HG02571 (cell line): ENCODE measurements at regions not wholly inside any gene's neighbourhood (a gene's known extent, or its start where the extent isn't known, plus 50 kb on each side); places are given as distances from the start of the nearest gene placed in this dataset.
"Not testable (repeated sequence)": the region's sequence is repeated elsewhere in the genome, so short reads cannot be mapped to it uniquely, and the experiment has no call there.

Experiments
- ATAC-seq: cut with Tn5 transposase; IDR thresholded peaks from one replicate; pipeline ENCODE4 v1.9.1; 2021; ENCODE audit warnings: mild to moderate bottlenecking, moderate library complexity; ENCODE audit not compliant: unreplicated experiment

DNA sequence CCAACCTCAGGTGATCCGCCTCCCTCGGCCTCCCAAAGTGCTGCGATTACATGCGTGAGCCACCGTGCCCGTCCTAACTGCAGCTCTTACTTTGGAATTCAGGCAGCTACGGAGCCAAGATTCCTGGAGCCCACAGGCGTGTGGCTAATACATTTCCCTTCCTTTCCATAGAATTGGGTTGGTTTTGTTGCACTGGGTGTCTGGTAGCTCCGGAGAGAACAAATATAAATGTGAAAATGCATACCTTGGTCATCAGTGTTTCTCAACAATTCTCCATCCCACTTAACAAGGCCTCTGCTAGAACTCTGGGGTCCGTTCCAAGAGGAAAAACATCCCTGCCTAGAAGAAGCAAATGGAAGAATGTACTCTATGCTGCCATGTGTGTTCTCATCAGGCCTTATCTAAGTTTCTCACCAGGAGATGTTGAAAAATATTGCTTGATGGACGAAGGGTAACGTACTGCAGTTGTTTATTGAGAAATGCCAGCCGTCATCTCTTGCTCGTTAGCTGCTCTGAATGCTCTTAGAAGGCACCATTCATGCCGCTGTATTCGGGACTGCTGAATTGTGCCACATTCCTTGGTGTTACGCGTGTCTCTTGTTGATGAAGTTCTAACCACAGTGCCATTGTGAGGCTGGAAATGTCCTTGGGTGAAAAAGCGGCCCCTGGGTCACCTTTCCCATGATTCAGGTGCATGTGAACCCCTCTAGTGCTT lies 50.5 kb upstream of the CD99 start:
- ATAC-seq, result no peak

DNA sequence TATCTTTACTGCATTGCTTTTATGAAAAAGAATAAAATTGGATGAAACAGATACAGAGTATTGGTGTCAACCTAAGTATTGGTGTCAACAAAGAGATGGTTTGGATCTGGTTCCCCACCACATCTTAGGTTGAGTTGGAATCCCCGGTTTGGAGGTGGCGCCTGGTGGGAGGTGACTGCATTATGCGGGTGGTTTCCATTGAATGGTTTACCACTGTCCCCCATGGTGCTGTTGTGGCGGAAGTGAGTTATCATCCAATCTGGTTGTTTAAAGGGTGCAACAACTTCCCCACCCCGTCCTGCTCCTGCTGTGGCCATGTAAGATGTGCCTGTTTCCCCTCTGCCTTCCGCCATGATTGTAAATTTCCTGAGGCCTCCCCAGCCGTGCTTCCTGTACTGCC lies 52.8 kb upstream of the CD99 start:
- ATAC-seq, result no peak

DNA sequence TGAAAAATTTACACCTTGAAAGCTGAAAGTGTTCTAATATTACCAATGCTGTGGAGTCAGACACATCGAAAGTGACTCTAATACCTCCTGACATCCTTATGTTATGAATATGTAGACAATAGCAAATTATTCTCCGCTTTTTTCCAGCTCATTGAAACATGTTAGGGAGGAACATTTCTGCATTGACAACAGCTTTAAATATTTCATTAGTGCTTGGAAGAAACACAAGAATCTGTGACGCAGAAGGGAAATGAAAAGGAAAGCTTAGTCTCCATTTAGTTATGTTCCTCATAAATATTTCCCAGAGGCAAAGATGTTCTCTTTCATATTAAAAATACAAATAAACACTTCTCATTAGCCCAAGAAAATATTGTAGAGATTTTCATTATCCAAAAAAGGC lies 55.8 kb upstream of the CD99 start:
- ATAC-seq, result no peak

DNA sequence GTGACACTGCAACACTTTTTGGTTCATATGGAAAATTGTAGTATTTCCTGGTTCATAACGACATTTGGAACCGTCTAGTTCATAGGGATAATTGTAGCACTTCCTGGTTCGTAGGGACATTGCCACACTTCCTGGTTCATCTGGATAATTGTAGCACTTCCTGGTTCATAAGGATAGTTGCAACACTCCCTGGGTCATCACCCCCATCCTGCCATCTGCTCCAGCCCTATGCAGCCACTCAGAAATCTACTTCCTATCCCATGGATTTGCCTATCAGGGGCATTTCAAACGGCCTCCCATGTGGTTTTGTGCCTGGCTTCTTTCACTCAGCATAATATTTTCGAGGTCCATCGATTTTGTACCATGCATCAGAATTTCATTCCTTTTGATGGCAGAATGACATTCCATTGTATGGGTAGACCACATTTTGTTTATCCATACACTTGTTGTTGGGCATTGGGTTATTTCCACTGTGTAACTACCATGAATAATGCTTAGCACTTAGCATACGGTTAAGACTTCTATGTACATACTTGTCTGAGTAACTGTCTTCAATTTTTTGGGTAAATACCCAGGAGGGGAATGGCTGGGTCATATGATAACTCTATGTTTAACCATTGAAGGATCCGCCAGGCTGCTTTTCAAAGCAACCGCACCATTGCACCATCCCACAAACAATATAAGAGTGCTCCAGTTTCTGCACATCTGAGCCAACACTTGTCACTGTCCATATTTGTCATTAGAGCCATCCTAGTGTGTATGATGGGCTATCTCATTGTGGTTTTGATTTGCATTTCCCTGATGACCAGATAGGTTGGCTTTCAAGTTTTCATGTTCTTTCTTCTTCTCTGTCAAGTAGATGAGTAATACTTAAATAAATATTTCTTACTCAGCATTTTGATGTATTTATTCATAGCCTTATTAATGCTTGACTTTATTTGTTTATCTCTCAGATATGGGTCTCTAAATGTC lies 58.3 kb upstream of the CD99 start:
- ATAC-seq, result no peak

DNA sequence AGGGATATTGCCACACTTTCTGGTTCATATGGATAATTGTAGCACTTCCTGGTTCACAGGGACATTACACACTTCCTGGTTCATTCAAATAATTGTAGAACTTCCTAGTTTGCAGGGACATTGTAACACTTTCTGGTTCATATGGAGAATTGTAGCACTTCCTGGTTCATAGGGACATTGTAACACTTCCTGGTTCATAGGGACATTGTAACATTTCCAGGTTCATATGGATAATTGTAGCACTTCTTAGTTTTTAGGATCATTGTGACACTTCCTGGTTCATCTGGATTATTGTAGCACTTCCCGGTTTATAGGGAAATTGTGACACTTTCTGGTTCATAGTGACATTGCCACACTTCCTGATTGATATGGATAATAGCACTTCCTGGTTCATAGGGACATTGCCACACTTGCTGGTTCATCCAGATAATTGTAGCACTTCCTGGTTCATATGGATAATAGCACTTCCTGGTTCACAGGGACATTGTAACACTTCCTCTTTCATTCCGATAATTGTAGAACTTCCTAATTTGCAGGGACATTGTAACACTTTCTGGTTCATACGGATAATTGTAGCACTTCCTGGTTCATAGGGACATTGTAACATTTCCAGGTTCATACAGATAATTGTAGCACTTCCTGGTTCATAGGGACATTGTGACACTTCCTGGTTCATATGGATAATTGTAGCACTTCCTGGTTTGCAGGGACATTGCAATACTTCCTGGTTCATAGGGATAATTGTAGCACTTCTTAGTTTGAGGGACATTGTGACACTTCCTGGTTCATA lies 59.2 kb upstream of the CD99 start:
- no peak for ATAC-seq

DNA sequence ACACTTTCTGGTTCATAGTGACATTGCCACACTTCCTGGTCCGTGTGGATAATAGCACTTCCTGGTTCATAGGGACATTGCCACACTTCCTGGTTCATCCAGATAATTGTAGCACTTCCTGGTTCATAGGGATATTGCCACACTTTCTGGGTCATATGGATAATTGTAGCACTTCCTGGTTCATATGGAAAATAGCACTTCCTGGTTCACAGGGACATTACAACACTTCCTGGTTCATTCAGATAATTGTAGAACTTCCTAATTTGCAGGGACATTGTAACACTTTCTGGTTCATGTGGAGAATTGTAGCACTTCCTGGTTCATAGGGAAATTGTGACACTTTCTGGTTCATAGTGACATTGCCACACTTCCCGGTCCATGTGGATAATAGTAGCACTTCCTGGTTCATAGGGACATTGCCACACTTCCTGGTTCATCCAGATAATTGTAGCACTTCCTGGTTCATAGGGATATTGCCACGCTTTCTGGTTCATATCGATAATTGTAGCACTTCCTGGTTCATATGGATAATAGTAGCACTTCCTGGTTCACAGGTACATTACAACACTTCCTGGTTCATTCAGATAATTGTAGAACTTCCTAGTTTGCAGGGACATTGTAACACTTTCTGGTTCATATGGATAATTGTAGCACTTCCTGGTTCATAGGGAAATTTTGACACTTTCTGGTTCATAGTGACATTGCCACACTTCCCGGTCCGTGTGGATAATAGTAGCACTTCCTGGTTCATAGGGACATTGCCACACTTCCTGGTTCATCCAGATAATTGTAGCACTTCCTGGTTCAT lies 60.0 kb upstream of the CD99 start:
- ATAC-seq, result not testable (repeated sequence)

DNA sequence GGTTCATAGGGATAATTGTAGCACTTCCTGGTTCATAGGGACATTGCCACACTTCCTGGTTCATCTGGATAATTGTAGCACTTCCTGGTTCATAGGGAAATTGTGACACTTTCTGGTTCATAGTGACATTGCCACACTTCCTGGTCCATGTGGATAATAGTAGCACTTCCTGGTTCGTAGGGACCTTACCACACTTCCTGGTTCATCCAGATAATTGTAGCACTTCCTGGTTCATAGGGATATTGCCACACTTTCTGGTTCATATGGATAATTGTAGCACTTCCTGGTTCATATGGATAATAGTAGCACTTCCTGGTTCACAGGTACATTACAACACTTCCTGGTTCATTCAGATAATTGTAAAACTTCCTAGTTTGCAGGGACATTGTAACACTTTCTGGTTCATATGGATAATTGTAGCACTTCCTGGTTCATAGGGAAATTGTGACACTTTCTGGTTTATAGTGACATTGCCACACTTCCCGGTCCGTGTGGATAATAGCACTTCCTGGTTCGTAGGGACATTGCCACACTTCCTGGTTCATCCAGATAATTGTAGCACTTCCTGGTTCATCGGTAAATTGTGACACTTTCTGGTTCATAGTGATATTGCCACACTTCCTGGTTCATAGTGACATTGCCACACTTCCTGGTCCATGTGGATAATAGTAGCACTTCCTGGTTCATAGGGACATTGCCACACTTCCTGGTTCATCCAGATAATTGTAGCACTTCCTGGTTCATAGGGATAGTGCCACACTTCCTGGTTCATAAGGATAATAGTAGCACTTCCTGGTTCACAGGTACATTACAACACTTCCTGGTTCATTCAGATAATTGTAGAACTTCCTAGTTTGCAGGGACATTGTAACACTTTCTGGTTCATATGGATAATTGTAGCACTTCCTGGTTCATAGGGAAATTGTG lies 60.8 kb upstream of the CD99 start:
- ATAC-seq, result not testable (repeated sequence)

DNA sequence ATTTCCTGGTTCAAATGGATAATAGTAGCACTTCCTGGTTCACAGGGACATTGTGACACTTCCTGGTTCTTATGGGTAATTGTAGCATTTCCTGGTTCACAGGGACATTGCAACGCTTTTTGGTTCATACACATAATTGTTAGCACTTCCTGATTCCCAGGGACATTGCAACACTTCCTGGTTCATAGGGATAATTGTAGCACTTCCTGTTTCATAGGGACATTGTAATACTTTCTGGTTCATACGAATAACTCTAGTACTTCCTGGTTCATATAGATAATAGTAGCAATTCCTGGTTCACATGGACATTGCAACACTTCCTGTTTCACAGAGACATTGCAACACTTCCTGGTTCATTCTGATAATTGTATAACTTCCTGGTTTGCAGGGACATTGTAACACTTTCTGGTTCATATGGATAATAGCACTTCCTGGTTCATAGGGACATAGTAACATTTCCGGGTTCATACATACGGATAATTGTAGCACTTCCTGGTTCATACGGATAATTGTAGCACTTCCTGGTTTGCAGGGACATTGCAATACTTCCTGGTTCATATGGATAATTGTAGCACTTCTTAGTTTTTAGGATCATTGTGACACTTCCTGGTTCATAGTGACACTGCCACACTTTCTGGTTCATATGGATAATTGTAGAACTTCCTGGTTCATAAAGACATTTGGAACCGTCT lies 61.6 kb upstream of the CD99 start:
- no peak for ATAC-seq

DNA sequence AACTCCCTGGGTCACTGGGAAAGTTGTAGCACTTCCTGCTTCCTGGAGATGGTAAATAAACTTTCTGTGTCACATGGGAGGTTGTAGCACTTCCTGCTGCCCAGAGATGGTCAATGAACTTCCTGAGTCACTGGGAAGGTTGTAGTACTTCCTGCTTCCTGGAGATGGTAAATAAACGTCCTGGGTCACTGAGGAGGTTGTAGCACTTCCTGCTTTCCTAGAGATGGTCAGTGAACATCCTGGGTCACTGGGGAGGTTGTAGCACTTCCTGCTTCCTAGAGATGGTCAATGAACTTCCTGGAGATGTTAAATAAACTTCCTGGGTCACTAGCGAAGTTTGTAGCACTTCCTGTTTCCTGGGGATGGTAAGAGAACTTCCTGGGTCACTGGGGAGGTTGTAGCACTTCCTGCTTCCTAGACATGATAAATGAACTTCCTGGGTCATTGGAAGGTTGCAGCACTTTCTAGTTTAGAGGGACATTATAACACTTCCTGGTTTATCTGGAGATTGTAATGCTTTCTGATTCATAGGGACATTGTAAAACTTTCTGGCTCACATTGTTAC lies 62.3 kb upstream of the CD99 start:
- no peak for ATAC-seq

DNA sequence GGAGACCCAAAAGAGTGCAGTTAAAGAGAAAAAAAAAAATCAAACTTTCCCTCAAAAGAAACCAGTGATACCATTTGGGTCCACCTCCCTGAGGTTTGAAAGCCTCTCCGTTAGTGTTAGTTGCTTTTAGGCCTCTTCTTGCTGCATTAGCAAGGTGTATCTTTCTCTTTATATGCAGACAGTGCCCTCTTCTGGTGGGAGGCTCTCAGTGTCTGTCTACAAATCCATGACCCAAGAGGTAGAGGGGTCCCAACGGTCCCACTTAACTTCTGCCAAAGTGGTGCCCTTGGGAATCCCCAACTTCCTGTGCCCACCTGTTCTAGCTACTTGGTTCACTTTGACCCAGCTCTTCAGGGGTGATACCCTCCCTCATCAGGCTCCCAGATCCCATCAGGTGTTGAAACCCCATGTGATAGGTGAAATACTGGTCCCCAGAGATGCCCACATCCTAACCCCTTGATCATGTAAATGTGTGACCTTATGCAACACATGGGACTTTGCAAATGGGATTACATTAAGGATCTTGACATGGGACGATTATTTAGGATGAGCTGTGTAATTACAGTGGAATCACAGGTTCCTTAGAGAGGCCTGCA lies 63.7 kb upstream of the CD99 start:
- ATAC-seq, result no peak

DNA sequence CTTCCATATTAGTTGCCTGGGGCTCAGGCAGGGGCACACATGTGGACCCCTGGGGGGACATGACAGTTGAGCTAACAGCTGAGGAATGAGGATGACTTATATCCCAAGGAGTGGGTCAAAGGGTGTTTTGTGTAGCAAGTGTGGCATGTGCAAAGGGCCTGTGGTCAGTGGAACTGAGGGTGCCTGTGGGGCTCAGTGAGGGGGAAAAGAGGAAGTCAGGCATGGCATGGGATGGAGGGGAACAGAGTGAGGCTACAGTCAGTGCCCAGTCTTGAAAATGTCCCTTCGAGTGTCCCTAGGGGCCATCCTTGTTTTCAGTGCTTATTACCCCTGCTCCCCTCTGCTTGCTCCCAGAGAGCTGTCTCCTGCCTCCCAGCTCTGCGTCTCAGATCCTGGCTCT lies 64.3 kb upstream of the CD99 start:
- no peak for ATAC-seq

DNA sequence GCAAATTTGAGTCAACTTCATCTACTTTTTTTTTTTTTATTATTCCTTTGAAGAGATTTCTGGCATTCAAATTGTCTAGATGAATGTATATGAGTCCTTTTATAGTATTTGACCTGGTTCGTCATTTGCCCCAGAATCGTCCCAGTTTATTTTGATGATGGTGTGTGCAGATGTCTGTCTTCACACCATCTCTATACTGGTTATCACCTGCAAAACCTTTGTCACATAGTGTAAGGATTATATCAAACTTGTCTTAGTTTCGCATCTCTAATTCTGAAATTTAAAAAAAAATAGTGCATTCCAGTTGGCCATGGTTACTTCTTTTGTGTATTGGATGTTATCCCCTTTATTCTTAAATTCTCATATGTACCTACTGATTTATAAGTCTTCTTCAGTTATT lies 70.5 kb upstream of the CD99 start:
- no peak for ATAC-seq

DNA sequence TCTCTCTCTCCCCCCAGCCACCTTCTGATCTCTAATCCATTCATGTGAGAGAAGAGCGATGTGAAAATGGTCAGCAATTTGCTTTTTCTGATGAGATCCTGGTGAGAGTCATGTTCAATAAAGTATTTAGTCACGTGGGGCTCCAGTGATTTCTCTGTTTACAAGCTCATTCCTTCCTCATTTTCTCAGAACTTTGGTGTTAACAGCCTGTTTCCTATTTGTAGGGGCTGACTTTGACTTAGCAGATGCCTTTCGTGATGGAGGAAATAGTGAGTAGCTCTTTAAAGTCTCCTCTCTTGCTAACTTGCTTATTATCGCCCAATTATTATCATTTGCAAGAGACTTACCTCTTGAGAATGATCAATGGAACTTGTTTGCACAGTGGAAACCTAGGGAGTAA lies 72.6 kb upstream of the CD99 start:
- ATAC-seq, result no peak

DNA sequence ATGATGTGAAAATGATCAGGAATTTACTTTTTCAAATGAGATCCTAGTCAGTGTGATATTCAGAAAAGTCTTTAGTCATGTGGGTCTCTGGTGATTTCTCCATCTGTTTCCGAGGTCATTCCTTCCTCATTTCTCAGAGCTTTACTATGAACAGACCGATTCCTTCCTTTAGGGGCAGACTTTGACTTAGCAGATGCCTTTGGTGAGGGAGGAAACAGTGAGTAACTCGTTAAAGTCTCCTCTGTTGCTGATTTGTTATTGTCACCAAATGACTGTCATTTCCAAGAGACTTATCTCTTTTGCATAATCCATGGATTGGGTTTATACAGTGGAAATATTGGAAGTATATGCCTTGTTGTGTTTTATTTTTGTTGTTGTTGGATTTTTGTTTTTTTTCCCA lies 76.2 kb upstream of the CD99 start:
- ATAC-seq, result no peak

DNA sequence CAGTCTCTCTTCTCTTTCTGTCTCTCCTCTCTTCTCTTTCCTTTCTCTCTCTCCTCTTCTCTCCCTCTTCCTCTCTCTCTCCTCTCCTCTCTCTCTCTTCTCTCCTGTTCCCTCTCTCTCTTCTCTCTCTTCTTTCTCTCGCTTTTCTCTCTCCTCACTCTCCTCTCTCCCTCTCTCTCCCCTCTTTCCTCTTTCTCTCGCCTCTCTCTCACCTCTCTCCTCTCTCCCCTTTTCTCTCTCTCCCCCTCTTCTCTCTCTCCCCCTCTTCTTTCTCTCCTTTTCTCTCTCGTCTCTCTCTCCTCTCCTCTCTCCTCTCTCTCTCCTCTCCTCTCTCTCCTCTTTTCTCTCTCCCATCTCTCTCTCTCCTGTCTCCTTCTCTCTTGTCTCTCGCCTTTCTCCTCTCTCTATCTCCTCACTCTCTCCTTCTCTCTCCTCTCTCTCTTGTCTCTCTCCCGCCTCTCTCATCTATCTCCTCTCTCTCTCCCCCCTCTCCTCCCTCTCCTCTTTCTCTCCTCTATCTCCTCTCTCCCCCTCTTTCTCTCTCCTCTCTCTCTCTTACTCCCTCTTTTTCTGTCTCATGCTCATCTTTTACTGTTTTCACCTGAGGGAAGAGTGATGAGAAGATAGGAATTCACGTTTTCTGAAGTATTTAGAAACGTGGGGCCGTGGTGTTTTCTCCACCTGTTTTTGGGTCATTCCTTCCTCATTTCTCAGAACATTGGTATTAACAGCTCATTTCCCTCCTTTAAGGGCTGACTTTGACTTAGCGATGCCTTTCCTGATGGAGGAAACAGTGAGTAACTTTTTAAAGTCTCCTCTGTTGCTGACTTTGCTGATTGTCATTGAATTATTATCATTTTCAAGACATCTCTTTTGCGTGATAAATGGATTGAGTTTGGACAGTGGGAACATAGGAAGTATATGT lies 80.6 kb upstream of the CD99 start:
- no peak for ATAC-seq

DNA sequence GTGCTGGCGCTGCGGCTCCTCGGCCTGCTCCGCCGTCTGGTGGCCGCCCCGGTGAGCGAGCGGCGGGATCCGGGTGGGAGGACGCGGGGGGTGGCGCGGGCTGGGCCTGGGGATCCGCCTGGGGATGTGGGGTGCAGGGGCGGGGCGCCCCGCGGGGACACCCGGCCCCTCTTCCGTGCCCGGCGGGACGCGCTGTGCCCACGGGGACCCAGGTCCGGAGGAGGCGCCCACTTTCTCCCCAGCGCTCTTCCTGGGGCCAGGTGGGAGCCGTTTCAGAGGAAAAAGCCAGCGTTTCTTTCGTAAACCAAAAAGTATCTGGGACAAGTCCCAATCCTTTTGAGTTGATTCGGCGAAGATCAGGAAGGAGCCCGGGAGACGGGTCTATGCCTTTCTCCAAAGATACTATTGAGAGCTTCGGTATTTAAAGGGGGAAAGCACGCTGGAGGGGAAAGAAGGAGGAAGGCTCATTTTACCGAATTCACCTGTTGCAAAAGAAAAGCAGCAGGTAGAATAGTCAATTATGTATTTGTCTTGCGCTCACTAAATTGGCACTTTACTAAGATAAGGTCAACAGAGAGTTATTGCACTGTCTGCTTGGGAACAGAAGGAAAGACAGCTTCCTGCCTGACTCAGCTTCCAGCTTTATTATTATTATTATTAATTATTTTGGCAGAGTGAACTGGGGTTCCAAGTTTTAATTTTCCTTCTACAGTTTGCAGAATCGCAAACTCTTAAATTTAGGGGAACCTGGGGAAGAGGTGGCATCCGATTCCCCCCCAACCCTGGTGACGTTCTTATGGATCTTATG lies 81.5 kb upstream of the CD99 start:
- peak; percentile 32 for ATAC-seq
